ENCODE measurements at regions not wholly inside any gene's neighbourhood (a gene's known extent, or its start where the extent isn't known, plus 50 kb on each side); places are given as distances from the start of the nearest gene placed in this dataset.

- TF ChIP-seq RAD21 (IDR thresholded peaks at IDR 0.05; ENCODE audit: low read length) (no peak), CTCF (IDR thresholded peaks at IDR 0.05) (no peak), IRF3 (IDR thresholded peaks at IDR 0.05; ENCODE audit: low read depth, low read length) (no peak), FOXJ3 (CRISPR knock-in tag; IDR thresholded peaks at IDR 0.05) (no peak), EZH2phosphoT487 (IDR thresholded peaks at IDR 0.05; ENCODE audit: borderline replicate concordance, low read depth) (no peak), EP300 (IDR thresholded peaks at IDR 0.05; ENCODE audit: borderline replicate concordance in 1 of 2, low read depth in 1 of 2, low read length in 1 of 2) (no peak), USF2 (IDR thresholded peaks at IDR 0.05; ENCODE audit: borderline replicate concordance, low read depth, low read length) (no peak), YY1 (IDR thresholded peaks at IDR 0.05; ENCODE audit: low read depth) (no peak), MEF2A (IDR thresholded peaks at IDR 0.05; ENCODE audit: borderline replicate concordance, low read depth) (no peak), MAX (IDR thresholded peaks at IDR 0.05; ENCODE audit: low read depth) (no peak), TAF1 (IDR thresholded peaks at IDR 0.05; ENCODE audit: borderline replicate concordance, low read depth, low read length) (no peak)
Measured at GRCh38 chr12:92404259-92404894, 258.7 kb upstream of the BTG1 start.
